Adrenal gland (tissue), 9 donors: ENCODE measurements at regions not wholly inside any gene's neighbourhood (a gene's known extent, or its start where the extent isn't known, plus 50 kb on each side); places are given as distances from the start of the nearest gene placed in this dataset.

Experiments used
- DNase-seq, 7 donors: peaks; one replicate each; pipeline ENCODE4 v3.0.0-alpha.2; 2019 to 2020
- H3K27ac ChIP-seq, 5 donors: fragments of 200-600 bp; sonication (generic) in 4 of 5; 1 replicate in 3 of 5; 2 replicates in 2 of 5; pipeline versions ENCODE4 v1.5.1 to v1.8.0; 2016 to 2020; ENCODE audit warnings: mild to moderate bottlenecking in 1 of 5
- H3K27me3 ChIP-seq: fragments of 200-600 bp; 2 replicates; pipeline ENCODE4 v1.8.0; 2021
- H3K36me3 ChIP-seq, 2 donors: fragments of 200-600 bp; replicated peaks in 1 of 2; 1 replicate in 1 of 2; 2 replicates in 1 of 2; pipeline versions ENCODE4 v1.5.1 to v1.8.0; 2018 to 2022
- H3K4me1 ChIP-seq, 2 donors: fragments of 200-600 bp; replicated peaks in 1 of 2; 1 replicate in 1 of 2; 2 replicates in 1 of 2; pipeline versions ENCODE4 v1.5.1 to v1.8.0; 2018 to 2021
- H3K4me3 ChIP-seq, 4 donors: fragments of 200-600 bp; sonication (generic) in 3 of 4; one replicate each; pipeline ENCODE4 v1.5.1; 2016 to 2018
- H3K9me3 ChIP-seq, 3 donors: fragments of 200-600 bp; sonication (generic) in 1 of 3; replicated peaks in 1 of 3; 1 replicate in 2 of 3; 2 replicates in 1 of 3; pipeline versions ENCODE4 v1.5.1 to v1.8.0; 2016 to 2021
- CTCF ChIP-seq, 6 experiments: fragments of 450-650 bp in 4 of 6; fragments of 200-600 bp in 2 of 6; sonication (generic) in 1 of 6; IDR thresholded peaks; 1 replicate in 5 of 6; 2 replicates in 1 of 6; pipeline versions ENCODE4 v1.5.1 to v1.8.0; 2016 to 2021; ENCODE audit warnings: antibody characterized with exemption in 6 of 6, mild to moderate bottlenecking in 2 of 6, moderate library complexity in 1 of 6
- POLR2A ChIP-seq, 2 donors: fragments of 450-650 bp; IDR thresholded peaks; one replicate each; pipeline ENCODE4 v1.6.1; 2017; ENCODE audit warnings: antibody characterized with exemption in 2 of 2, mild to moderate bottlenecking in 2 of 2, moderate library complexity in 1 of 2
- WGBS, 4 donors: extraction: QIAGEN DNeasy Blood & Tissue Kit in 2 of 4; methylation state at CpG; one replicate each; pipeline versions ENCODE4 v1.1.5 to v1.1.7; 2013 to 2017; 5-methylcytosine and 5-hydroxymethylcytosine counted together
- intact Hi-C, 2 donors: fragments of 100-400 bp; cut with DNase I; formaldehyde crosslinking; loops; one replicate each; pipeline versions ENCODE4 v1.14.1 to v1.15.0; 2022 to 2023
- donor health status: healthy with polysubstance abuse.
- donor health status: Bipolar disorder and iron deficiency.
- donor health status: DM: yes; HTN: yes; CAD: no.
- donor health status: DM: no; HTN: no; CAD: no.
- donor health status: DM: no; HTN: no; CAD: no.

GRCh38 chrY:8202837-8203236 is 1134.4 kb upstream of the TSPY4 start:
- intact Hi-C loops = no loop called here
- TF ChIP-seq POLR2A (IDR thresholded peaks at IDR 0.05) (no peak), CTCF (IDR thresholded peaks at IDR 0.05) (no peak)
- no peaks in the 10 kb centered on the region for H3K27me3 ChIP-seq
- no peak overlapping the region for H3K4me3 ChIP-seq
- H3K27ac ChIP-seq = no peak overlapping the region
- H3K4me1 ChIP-seq = no peaks in the 10 kb centered on the region
- DNase-seq = no peak
- H3K9me3 ChIP-seq = no peaks in the 10 kb centered on the region
- H3K36me3 ChIP-seq = no peaks in the 10 kb centered on the region
- WGBS, 4 donors = 27 to 30% methylated on average over 2 to 3 of the region's 3 CpGs; no CpG with 5 or more reads in 2 of the 4 donors

- no peak for DNase-seq
- H3K36me3 ChIP-seq = no peaks in the 10 kb centered on the region
- no peaks in the 10 kb centered on the region for H3K9me3 ChIP-seq
- 63 to 68% methylated on average over 8 of the region's 8 CpGs; no CpG with 5 or more reads in 2 of the 4 donors for WGBS, 4 donors
- no peak overlapping the region for H3K4me3 ChIP-seq
- H3K27me3 ChIP-seq = no peaks in the 10 kb centered on the region
- intact Hi-C loops = no loop called here
- no peaks in the 10 kb centered on the region for H3K4me1 ChIP-seq
- no peak overlapping the region for H3K27ac ChIP-seq
- TF ChIP-seq POLR2A (IDR thresholded peaks at IDR 0.05) (no peak), CTCF (IDR thresholded peaks at IDR 0.05) (no peak)
These were observed 1096.1 kb upstream of the TSPY4 start for GRCh38 chrY:8241144-8241543.

- no peaks in the 10 kb centered on the region for H3K27me3 ChIP-seq
- H3K36me3 ChIP-seq = no peaks in the 10 kb centered on the region
- TF ChIP-seq POLR2A (IDR thresholded peaks at IDR 0.05) = no peak
- TF ChIP-seq CTCF (IDR thresholded peaks at IDR 0.05) = no peak
- no peak overlapping the region for H3K27ac ChIP-seq
- H3K4me1 ChIP-seq = no peaks in the 10 kb centered on the region
- DNase-seq = no peak
- intact Hi-C loops = no loop called here
- no peaks in the 10 kb centered on the region for H3K9me3 ChIP-seq
- no peak overlapping the region for H3K4me3 ChIP-seq
These were observed 1063.5 kb upstream of the TSPY4 start for GRCh38 chrY:8273807-8274206.

- intact Hi-C loops = no loop called here
- Histone ChIP-seq H3K4me3 (no peak overlapping the region), H3K9me3 (no peaks in the 10 kb centered on the region), H3K4me1 (no peaks in the 10 kb centered on the region), H3K27ac (no peak overlapping the region), H3K27me3 (no peaks in the 10 kb centered on the region), H3K36me3 (no peaks in the 10 kb centered on the region)
- 77 to 92% methylated on average over 1 of the region's 1 CpG; no CpG with 5 or more reads in 2 of the 4 donors for WGBS, 4 donors
- TF ChIP-seq POLR2A (IDR thresholded peaks at IDR 0.05) (no peak), CTCF (IDR thresholded peaks at IDR 0.05) (no peak)
- no peak for DNase-seq
These were observed 1032.2 kb upstream of the TSPY4 start for GRCh38 chrY:8305021-8305420.
